Spleen (tissue), 7 donors: ENCODE measurements at regions not wholly inside any gene's neighbourhood (a gene's known extent, or its start where the extent isn't known, plus 50 kb on each side); places are given as distances from the start of the nearest gene placed in this dataset.

Experiments
- CTCF ChIP-seq, 11 experiments: fragments of 200-600 bp in 7 of 11; fragments of 450-650 bp in 4 of 11; sonication (generic) in 4 of 11; IDR thresholded peaks in 8 of 11; conservative IDR thresholded peaks in 3 of 11; 1 replicate in 7 of 11; 2 replicates in 4 of 11; pipeline versions ENCODE4 v1.4.0 to v1.8.0; 2016 to 2021; ENCODE audit warnings: antibody characterized with exemption in 11 of 11, inconsistent platforms in 4 of 11, mild to moderate bottlenecking in 1 of 11
- POLR2A ChIP-seq, 3 donors: fragments of 450-650 bp; IDR thresholded peaks; one replicate each; pipeline ENCODE4 v1.5.1; 2017; ENCODE audit warnings: antibody characterized with exemption in 3 of 3, mild to moderate bottlenecking in 1 of 3
- donor health status: DM: no; HTN: no; CAD: no; lungs with moderate emphysema.
- donor health status: DM: no; HTN: no; CAD: no.
- donor health status: DM: no; HTN: no; CAD: no.

GRCh38 chr17:14986127-14986526 is 279.0 kb downstream of the PMP22 start:
- TF ChIP-seq CTCF (IDR thresholded peaks at IDR 0.05 in 8 of 11, conservative IDR thresholded peaks at IDR 0.05 in 3 of 11) (no peak), POLR2A (IDR thresholded peaks at IDR 0.05) (no peak)
